ENCODE measurements at regions not wholly inside any gene's neighbourhood (a gene's known extent, or its start where the extent isn't known, plus 50 kb on each side); places are given as distances from the start of the nearest gene placed in this dataset.
"Not testable (repeated sequence)": the region's sequence is repeated elsewhere in the genome, so short reads cannot be mapped to it uniquely, and the experiment has no call there.

- TF ChIP-seq POLR2A (IDR thresholded peaks at IDR 0.05); CTCF (IDR thresholded peaks at IDR 0.05 in 8 of 11, conservative IDR thresholded peaks at IDR 0.05 in 3 of 11); POLR2AphosphoS5 (IDR thresholded peaks at IDR 0.05): not testable (repeated sequence)
Measured at GRCh38 chr3:18182923-18183322, 242.2 kb downstream of the SATB1 start.
